Left hindlimb (tissue), 1 donor: ENCODE measurements at regions not wholly inside any gene's neighbourhood (a gene's known extent, or its start where the extent isn't known, plus 50 kb on each side); places are given as distances from the start of the nearest gene placed in this dataset.
"Not testable (repeated sequence)": the region's sequence is repeated elsewhere in the genome, so short reads cannot be mapped to it uniquely, and the experiment has no call there.

Source experiments
- DNase-seq: peaks from one replicate; pipeline ENCODE4 v3.0.0-alpha.2; 2018

GRCh38 chr7:106444068-106444655 lies 159.4 kb upstream of the NAMPT start:
- no peak for DNase-seq

- DNase-seq: no peak
Measured at GRCh38 chr7:106443156-106443555, 158.4 kb upstream of the NAMPT start.

GRCh38 chr7:106442476-106442875 lies 157.7 kb upstream of the NAMPT start:
- no peak for DNase-seq

GRCh38 chr7:106441343-106441742 lies 156.6 kb upstream of the NAMPT start:
- DNase-seq: not testable (repeated sequence)

GRCh38 chr7:106436933-106437332 lies 152.2 kb upstream of the NAMPT start:
- not testable (repeated sequence) for DNase-seq

GRCh38 chr7:106433377-106433776 lies 148.6 kb upstream of the NAMPT start:
- DNase-seq: no peak

GRCh38 chr7:106430535-106431455 lies 146.0 kb upstream of the NAMPT start:
- DNase-seq: no peak

GRCh38 chr7:106430103-106430502 lies 145.3 kb upstream of the NAMPT start:
- DNase-seq: no peak

GRCh38 chr7:106426803-106427202 lies 142.0 kb upstream of the NAMPT start:
- no peak for DNase-seq

- DNase-seq: peak; percentile 63
Measured at GRCh38 chr7:106425017-106425719, 140.4 kb upstream of the NAMPT start.

GRCh38 chr7:106424476-106425016 lies 139.8 kb upstream of the NAMPT start:
- no peak for DNase-seq

GRCh38 chr7:106423821-106424475 lies 139.2 kb upstream of the NAMPT start:
- DNase-seq: no peak

GRCh38 chr7:106423111-106423510 lies 138.3 kb upstream of the NAMPT start:
- no peak for DNase-seq

- DNase-seq: peak; percentile 73
Measured at GRCh38 chr7:106421181-106421762, 136.5 kb upstream of the NAMPT start.

- no peak for DNase-seq
Measured at GRCh38 chr7:106420736-106421135, 136.0 kb upstream of the NAMPT start.

GRCh38 chr7:106420210-106420609 lies 135.4 kb upstream of the NAMPT start:
- DNase-seq: no peak

GRCh38 chr7:106419455-106420182 lies 134.8 kb upstream of the NAMPT start:
- no peak for DNase-seq

GRCh38 chr7:106418526-106418925 lies 133.7 kb upstream of the NAMPT start:
- DNase-seq: no peak

- DNase-seq: no peak
Measured at GRCh38 chr7:106418094-106418493, 133.3 kb upstream of the NAMPT start.

GRCh38 chr7:106417273-106417902 lies 132.6 kb upstream of the NAMPT start:
- DNase-seq: no peak

GRCh38 chr7:106416430-106416829 lies 131.6 kb upstream of the NAMPT start:
- no peak for DNase-seq
